IPS-NIHi11 (cell line): ENCODE measurements at regions not wholly inside any gene's neighbourhood (a gene's known extent, or its start where the extent isn't known, plus 50 kb on each side); places are given as distances from the start of the nearest gene placed in this dataset.
"Not testable (repeated sequence)": the region's sequence is repeated elsewhere in the genome, so short reads cannot be mapped to it uniquely, and the experiment has no call there.

Experiments
- DNase-seq: peaks from one replicate; pipeline ENCODE4 v3.0.0; 2012; ENCODE audit warnings: mixed read lengths, low spot score

DNA sequence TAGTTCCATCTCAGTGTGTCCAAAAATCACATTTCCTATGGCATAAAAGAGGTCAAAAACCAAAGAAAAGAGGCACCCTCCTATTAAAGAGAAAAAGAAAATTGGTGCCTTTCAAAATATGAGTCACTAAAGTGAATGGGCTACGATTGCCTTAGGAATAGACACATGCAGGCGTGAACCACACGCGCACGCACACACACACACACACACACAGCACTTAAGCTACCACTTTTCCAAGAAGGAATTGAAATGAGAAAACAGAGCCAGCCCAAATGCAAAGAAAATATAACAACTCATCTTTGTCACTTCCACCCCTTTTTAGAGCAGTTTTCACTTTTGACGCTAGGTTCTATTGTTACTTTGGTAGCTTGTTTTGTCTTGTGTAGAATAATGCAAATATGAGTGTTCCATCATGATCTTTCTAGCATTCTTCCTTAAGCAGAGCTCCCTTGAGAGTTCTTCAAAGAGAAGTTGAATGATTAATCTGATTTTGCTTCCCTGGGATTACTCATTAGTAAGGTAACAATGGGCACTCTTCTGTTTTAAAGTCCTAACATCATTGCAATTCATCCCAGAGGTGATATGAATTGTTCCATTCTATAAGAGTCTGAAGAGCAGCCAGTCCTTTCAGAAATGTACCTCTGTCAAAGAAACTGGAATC lies 239.2 kb upstream of the GNPDA2 start:
- no peak for DNase-seq

GRCh38 chr4:44964086-44964485 lies 237.7 kb upstream of the GNPDA2 start:
- DNase-seq: not testable (repeated sequence)

GRCh38 chr4:44961001-44961755 lies 234.8 kb upstream of the GNPDA2 start:
- no peak for DNase-seq

DNA sequence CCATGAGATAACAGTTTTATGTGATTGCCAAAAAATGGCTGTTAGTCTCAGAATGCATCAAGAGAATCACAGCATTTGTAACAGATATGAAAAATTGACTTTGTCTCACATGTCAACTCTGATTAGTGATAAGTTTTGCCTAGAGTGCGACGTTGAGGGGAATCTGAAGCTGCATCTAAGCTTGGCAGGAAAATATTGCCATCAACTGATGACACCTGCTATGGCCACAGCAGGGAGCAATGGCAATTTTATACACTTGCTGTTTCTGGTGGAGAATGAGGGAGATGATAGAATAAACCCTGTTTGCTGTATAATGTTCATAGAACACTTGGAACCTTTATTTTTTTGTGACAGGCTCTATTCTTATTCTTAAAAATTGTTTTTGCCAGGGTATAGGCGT lies 205.4 kb upstream of the GNPDA2 start:
- no peak for DNase-seq

GRCh38 chr4:44928785-44929184 lies 202.4 kb upstream of the GNPDA2 start:
- no peak for DNase-seq

DNA sequence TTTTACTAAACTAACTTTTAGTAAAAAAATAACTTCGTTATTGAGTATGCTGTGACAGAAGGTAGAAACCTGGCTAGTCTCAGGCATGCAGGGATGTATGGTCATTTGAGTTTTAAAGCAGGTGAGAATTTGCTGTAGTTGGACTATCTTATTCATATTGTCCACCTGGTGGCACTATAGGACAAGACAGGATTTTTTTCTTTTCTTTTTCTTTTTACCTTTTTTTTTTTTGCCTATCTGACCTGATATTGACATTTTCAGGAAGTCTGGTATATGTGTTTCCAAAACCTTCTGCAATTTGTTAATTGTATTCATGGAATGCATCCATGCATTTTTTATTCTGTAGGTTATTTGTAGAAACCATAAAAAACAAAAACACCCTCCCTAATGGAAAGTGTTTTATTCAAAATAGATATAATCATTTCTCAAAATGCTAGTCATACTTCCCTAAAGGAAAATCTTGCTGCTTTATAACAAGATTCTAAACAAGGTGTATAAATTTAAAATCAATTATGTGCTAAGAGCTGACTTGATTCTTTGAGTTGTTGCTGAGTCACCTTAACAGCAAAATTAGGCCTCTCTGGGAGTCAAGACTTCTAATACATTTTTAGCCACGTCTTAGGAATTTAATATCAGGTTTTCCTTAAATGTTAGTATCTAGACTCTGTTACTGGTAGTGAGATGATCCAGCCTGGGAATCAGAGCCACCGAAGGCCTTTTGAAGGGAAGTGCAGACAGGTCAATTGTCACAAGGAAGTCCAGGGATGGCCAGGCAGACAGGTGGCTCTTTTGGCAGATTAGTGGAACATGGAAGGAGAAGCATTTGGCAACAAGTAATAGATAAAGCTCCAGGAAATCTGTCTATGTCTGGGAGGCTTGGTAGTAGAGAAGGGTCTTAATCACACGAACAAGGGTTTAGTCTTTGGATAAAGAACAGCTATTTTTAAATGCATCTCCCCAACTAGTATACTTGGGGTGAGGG lies 201.3 kb upstream of the GNPDA2 start:
- peak; percentile 37 for DNase-seq

GRCh38 chr4:44916411-44916810 lies 190.1 kb upstream of the GNPDA2 start:
- DNase-seq: no peak

DNA sequence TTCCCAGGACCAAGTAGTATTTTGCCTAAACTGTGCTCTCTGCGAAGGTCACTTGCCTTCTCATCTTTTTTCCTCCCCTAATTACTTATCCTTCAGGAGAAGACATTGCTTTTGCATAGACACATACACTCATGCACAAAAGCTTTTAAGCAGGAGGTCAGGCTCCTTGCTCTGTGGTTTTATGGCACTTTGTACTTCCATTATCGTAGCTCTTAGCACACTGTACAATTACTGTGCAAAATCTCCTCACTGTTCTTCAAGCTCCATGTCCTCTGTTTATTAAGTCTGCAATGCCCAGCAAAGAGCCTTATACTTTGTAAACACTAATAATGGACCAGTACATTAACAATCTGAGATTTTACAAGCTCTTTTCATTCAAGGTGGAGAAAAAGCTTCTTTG lies 188.4 kb upstream of the GNPDA2 start:
- no peak for DNase-seq

- DNase-seq: no peak
These were observed 187.9 kb upstream of the GNPDA2 start for GRCh38 chr4:44914223-44914622.

DNA sequence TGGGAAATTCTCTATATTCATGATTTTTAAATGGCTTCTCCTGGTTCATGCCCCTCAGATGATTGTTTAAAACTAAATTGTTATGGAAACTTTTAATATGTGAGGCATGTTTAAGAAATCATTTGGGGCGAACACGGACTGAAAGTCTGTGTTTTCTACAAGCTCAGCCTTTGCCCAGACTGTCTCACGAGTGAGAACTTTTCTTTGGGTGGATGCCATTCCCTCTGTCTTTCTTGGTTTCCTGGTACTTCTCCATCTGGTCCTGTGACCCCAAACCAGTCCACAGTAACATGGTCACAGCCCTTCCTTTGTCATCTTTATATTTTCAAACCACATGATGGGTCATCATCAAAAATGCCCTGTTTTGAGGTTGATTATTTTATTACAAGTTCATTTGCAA lies 186.6 kb upstream of the GNPDA2 start:
- no peak for DNase-seq

GRCh38 chr4:44908565-44908964 lies 182.2 kb upstream of the GNPDA2 start:
- DNase-seq: no peak

- no peak for DNase-seq
These were observed 145.9 kb upstream of the GNPDA2 start for GRCh38 chr4:44872246-44872645.

- DNase-seq: no peak
These were observed 144.8 kb upstream of the GNPDA2 start for GRCh38 chr4:44871133-44871532.

DNA sequence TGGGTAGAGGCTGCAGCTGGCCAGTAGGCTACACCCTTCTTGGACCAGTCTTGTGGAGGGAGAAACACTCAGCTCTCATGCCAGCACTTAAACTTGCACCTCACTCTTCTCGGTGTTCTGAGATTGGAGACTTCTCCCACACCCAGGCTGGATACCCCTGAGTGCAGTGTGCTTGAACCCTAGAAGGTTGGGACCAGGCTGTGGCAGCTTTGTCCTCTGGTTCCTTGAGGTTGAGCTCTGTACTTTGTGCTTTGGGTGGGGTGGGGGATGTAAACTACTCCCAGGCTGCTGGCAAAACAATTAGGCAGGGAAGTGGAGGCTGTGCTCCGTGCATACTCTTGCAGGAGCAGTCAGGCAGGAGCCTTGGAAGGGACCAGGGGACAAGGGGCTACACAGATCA lies 143.6 kb upstream of the GNPDA2 start:
- no peak for DNase-seq

- DNase-seq: no peak
These were observed 143.0 kb upstream of the GNPDA2 start for GRCh38 chr4:44869222-44869882.

DNA sequence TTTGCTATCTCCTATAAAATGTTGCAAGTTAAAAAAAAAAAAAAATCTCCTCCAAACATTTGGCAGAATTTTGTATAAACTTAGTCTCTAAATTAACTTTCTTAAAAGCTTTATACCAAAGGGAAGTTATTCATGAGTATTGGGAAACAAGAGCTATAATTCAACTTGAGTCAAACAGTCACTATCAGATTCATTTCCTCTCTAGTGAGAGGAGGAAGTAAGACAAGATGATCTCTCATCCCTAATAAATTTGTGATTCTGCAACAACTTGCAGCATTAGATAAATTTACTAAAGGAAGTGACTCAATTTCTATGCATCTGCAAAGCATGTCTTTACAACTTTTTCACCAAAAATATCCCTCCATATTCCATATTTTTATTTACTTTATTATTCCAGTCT lies 135.4 kb upstream of the GNPDA2 start:
- no peak for DNase-seq

- DNase-seq: no peak
These were observed 133.1 kb upstream of the GNPDA2 start for GRCh38 chr4:44859477-44859876.

DNA sequence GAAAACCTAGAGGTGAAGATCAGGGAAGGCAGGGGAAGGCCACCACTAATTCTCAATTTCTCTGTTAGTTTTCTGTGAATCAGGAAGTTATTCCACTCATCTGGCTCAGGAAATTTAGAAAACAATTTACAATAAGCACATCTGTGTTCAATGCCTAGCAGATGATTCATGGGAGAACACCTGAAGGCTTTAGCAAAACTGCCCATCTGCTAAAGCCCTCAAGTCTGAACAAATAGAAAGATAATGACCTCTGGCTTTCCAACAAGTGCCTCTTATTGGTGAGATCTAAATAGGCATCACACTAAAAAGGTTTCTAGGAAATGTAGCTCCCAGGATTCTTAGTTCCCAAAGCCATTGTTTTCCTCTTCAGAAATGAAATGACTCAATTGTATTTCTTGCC lies 122.1 kb upstream of the GNPDA2 start:
- no peak for DNase-seq

DNA sequence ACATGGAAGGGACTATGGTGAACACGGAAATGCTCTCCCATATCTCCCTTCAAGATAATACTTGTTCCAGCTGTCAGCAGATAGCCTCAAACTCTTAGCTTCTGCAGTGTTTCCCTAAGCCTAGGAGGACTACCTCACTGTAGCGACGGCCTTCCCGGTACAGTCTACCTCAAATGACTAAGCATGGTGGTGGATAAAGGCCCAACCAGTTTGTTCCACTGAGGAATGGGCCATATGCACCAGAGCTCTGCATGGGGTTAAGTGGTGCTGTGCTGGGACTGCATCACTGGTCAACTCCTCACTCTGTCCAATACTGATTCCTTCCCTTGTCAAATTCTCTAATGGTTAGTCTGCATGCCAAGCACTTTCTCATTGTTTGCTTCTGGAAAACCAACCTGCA lies 119.6 kb upstream of the GNPDA2 start:
- DNase-seq: no peak

- DNase-seq: no peak
These were observed 119.0 kb upstream of the GNPDA2 start for GRCh38 chr4:44845309-44845708.

GRCh38 chr4:44842531-44842930 lies 116.2 kb upstream of the GNPDA2 start:
- no peak for DNase-seq

DNA sequence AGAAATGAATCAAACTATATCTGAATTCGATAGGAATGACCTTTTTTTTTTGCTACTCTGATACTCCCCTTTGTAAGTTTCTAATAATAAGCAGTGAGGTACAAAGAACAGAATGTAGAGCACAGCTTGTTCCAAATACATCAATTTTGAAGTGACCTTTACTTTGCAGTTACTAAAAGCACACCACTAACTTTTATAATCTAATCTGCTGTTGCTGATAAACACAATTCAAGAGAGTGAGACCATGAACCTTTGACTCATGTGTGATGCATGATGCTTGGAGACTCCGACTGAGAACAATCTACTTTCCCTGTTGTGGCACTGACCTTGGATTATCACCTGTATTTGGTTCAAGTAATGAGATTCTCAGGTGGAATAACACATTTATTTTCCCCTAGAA lies 91.6 kb upstream of the GNPDA2 start:
- no peak for DNase-seq
